ENCODE measurements at regions not wholly inside any gene's neighbourhood (a gene's known extent, or its start where the extent isn't known, plus 50 kb on each side); places are given as distances from the start of the nearest gene placed in this dataset.

DNA sequence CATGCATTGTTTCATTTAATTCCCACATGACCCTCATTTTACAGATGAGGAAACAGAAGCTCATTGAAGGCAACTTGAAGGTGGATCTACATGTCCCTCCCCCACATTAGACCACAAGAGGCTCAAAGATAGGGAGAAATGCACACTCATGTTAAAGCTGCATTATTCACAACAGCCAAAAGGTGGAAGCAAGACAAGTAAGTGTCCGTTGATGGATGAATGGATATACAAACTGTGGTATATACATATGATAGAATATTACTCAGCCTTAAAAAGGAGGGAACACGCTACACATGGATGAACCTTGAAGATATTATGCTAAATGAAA lies 149.7 kb upstream of the JUN start:
- TF ChIP-seq, protein P1, sequence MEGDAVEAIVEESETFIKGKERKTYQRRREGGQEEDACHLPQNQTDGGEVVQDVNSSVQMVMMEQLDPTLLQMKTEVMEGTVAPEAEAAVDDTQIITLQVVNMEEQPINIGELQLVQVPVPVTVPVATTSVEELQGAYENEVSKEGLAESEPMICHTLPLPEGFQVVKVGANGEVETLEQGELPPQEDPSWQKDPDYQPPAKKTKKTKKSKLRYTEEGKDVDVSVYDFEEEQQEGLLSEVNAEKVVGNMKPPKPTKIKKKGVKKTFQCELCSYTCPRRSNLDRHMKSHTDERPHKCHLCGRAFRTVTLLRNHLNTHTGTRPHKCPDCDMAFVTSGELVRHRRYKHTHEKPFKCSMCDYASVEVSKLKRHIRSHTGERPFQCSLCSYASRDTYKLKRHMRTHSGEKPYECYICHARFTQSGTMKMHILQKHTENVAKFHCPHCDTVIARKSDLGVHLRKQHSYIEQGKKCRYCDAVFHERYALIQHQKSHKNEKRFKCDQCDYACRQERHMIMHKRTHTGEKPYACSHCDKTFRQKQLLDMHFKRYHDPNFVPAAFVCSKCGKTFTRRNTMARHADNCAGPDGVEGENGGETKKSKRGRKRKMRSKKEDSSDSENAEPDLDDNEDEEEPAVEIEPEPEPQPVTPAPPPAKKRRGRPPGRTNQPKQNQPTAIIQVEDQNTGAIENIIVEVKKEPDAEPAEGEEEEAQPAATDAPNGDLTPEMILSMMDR (conservative IDR thresholded peaks at IDR 0.05; ENCODE audit: low read depth, low read length), result no peak
- TF ChIP-seq EZH2 (IDR thresholded peaks at IDR 0.05; ENCODE audit: borderline replicate concordance, low read depth, low read length, poor library complexity, severe bottlenecking), result no peak

All from A673 (cell line).